Activated effector memory CD4-positive, alpha-beta T cell treated with Interleukin-2 at 50 U/mL for 16 hours (primary cell): ENCODE measurements at regions not wholly inside any gene's neighbourhood (a gene's known extent, or its start where the extent isn't known, plus 50 kb on each side); places are given as distances from the start of the nearest gene placed in this dataset.
"Not testable (repeated sequence)": the region's sequence is repeated elsewhere in the genome, so short reads cannot be mapped to it uniquely, and the experiment has no call there.

Experiments used
- DNase-seq: peaks from one replicate; pipeline ENCODE4 v3.0.0-alpha.2; 2020

DNA sequence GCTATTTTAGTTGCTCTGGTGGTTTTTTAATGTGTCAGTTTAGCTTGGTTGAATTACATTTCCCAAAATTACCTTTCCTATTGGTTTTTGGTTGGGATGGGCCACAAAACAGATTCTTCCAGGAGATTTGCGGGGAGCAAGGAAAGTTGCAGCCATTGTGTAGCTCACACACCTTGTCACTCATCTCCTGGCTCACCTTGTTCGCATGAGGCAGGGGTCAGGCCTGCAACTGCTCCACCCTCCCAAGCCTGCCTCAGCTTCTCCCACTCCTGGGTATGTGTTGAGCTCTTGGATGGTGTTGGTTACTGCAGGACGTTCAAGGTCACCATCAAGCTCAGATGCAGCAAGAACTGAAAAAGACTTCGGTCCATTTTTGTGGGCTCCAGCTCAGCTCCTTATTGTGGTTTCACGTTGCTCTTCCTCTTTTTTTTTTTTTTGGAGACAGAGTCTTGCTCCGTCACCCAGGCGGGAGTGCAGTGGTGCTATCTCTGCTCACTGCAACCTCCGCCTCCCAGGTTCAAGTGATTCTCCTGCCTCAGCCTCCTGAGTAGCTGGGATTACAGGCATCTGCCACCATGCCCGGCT is 95.6 kb upstream of the METTL14 start:
- no peak for DNase-seq

GRCh38 chr4:118591339-118592046 is 93.7 kb upstream of the METTL14 start:
- DNase-seq: peak; percentile 92

- DNase-seq: not testable (repeated sequence)
These were observed 92.9 kb upstream of the METTL14 start for GRCh38 chr4:118592289-118592688.

GRCh38 chr4:118595883-118596282 is 89.3 kb upstream of the METTL14 start:
- not testable (repeated sequence) for DNase-seq

GRCh38 chr4:118625097-118625496 is 60.1 kb upstream of the METTL14 start:
- DNase-seq: not testable (repeated sequence)

GRCh38 chr4:118629697-118630096 is 55.5 kb upstream of the METTL14 start:
- DNase-seq: not testable (repeated sequence)

DNA sequence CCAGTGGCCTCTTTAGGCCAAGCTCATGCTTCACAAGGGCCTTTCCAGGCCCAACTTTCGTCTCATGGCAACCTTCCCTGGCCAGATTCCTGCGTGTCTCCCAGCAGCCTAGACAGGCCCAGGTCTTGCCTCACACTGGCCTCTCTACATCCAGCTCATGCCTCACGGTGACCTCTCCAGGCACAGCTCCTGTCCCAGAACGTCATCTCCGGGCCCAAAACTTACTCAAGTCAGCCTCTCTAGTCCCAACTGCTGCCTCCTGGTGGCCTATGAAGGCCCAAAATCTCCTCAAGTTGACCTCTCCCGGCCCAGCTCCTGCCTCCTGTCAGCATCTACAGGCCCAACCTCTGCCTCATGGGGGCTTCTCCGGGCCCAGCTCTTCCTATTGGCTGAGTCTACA is 54.3 kb upstream of the METTL14 start:
- not testable (repeated sequence) for DNase-seq

- not testable (repeated sequence) for DNase-seq
These were observed 53.7 kb upstream of the METTL14 start for GRCh38 chr4:118631321-118632050.

DNA sequence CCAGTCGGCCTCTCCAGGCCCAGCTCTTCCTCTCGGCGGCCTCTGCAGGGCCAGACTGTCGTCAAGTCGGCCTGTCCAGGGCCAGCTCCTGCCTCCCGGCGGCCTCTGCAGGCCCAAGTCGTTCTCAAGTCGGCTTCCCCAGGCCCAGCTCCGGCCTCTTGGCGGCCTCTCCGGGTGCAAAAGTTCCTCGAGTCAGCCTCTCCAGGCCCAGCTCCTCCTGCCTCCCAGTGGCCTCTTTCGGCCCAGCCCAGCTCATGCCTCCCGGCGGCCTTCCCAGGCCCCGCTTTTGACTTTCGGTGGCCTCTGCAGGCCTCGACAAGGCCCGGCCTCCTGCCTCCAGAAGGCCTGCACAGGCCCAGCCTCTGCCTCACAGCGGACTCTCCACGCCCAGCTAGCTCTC is 51.7 kb upstream of the METTL14 start:
- DNase-seq: not testable (repeated sequence)

GRCh38 chr4:118634126-118634875 is 50.9 kb upstream of the METTL14 start:
- not testable (repeated sequence) for DNase-seq
